CD1c-positive myeloid dendritic cell (primary cell): ENCODE measurements at regions not wholly inside any gene's neighbourhood (a gene's known extent, or its start where the extent isn't known, plus 50 kb on each side); places are given as distances from the start of the nearest gene placed in this dataset.

Experiments used
- DNase-seq: peaks from one replicate; pipeline ENCODE4 v3.0.0-alpha.2; 2016; ENCODE audit errors: extremely low spot score

GRCh38 chr2:12083081-12083581 is 336.7 kb downstream of the LPIN1 start:
- no peak for DNase-seq

- DNase-seq = no peak
Measured at GRCh38 chr2:12083713-12084419, 337.4 kb downstream of the LPIN1 start.

GRCh38 chr2:12087175-12087574 is 340.7 kb downstream of the LPIN1 start:
- no peak for DNase-seq

GRCh38 chr2:12087671-12088380 is 341.4 kb downstream of the LPIN1 start:
- DNase-seq = no peak

- no peak for DNase-seq
Measured at GRCh38 chr2:12089001-12089400, 342.6 kb downstream of the LPIN1 start.

GRCh38 chr2:12089496-12089895 is 343.1 kb downstream of the LPIN1 start:
- DNase-seq = no peak

- no peak for DNase-seq
Measured at GRCh38 chr2:12090072-12090471, 343.6 kb downstream of the LPIN1 start.

- no peak for DNase-seq
Measured at GRCh38 chr2:12090590-12090989, 344.2 kb downstream of the LPIN1 start.

GRCh38 chr2:12091201-12091806 is 344.9 kb downstream of the LPIN1 start:
- DNase-seq = no peak

GRCh38 chr2:12094134-12094533 is 347.7 kb downstream of the LPIN1 start:
- no peak for DNase-seq

- no peak for DNase-seq
Measured at GRCh38 chr2:12096051-12096787, 349.8 kb downstream of the LPIN1 start.

- DNase-seq = no peak
Measured at GRCh38 chr2:12096788-12097449, 350.5 kb downstream of the LPIN1 start.

GRCh38 chr2:12097859-12098258 is 351.4 kb downstream of the LPIN1 start:
- no peak for DNase-seq

GRCh38 chr2:12099374-12099773 is 352.9 kb downstream of the LPIN1 start:
- DNase-seq = no peak

- no peak for DNase-seq
Measured at GRCh38 chr2:12102679-12103078, 356.2 kb downstream of the LPIN1 start.

GRCh38 chr2:12105180-12105579 is 358.7 kb downstream of the LPIN1 start:
- DNase-seq = no peak

- DNase-seq = peak; percentile 47
Measured at GRCh38 chr2:12106440-12107080, 360.1 kb downstream of the LPIN1 start.

GRCh38 chr2:12107321-12107720 is 360.9 kb downstream of the LPIN1 start:
- no peak for DNase-seq

- no peak for DNase-seq
Measured at GRCh38 chr2:12107939-12108338, 361.5 kb downstream of the LPIN1 start.

GRCh38 chr2:12109363-12110017 is 363.1 kb downstream of the LPIN1 start:
- no peak for DNase-seq

GRCh38 chr2:12110074-12110473 is 363.6 kb downstream of the LPIN1 start:
- DNase-seq = no peak
